Transverse colon (tissue), 4 donors: ENCODE measurements at regions not wholly inside any gene's neighbourhood (a gene's known extent, or its start where the extent isn't known, plus 50 kb on each side); places are given as distances from the start of the nearest gene placed in this dataset.
"Not testable (repeated sequence)": the region's sequence is repeated elsewhere in the genome, so short reads cannot be mapped to it uniquely, and the experiment has no call there.

ENCODE experiments used
- DNase-seq: peaks from one replicate; pipeline ENCODE4 v3.0.0-alpha.2; 2019
- H3K27ac ChIP-seq, 4 donors: fragments of 200-600 bp; sonication (generic); 2 replicates each; pipeline ENCODE4 v1.5.1; 2016 to 2018; ENCODE audit warnings: inconsistent platforms in 4 of 4
- H3K27me3 ChIP-seq: fragments of 200-600 bp; sonication (generic); 2 replicates; pipeline ENCODE4 v1.5.1; 2017; ENCODE audit warnings: inconsistent platforms
- H3K36me3 ChIP-seq, 4 donors: fragments of 200-600 bp; sonication (generic); 2 replicates each; pipeline ENCODE4 v1.5.1; 2017 to 2019; ENCODE audit warnings: inconsistent platforms in 4 of 4
- H3K4me1 ChIP-seq, 4 donors: fragments of 200-600 bp; sonication (generic); 2 replicates each; pipeline ENCODE4 v1.5.1; 2017 to 2020; ENCODE audit warnings: inconsistent platforms in 4 of 4
- H3K4me3 ChIP-seq, 4 donors: fragments of 200-600 bp; sonication (generic); 1 replicate in 1 of 4; 2 replicates in 3 of 4; pipeline versions ENCODE4 v1.5.1 to v1.6.1; 2017 to 2019; ENCODE audit warnings: inconsistent platforms in 4 of 4
- H3K9me3 ChIP-seq, 2 donors: fragments of 200-600 bp; sonication (generic); 2 replicates each; pipeline ENCODE4 v1.5.1; 2017 to 2019; ENCODE audit warnings: inconsistent platforms in 2 of 2
- CTCF ChIP-seq, 5 experiments: fragments of 200-600 bp in 3 of 5; fragments of 450-650 bp in 2 of 5; sonication (generic) in 3 of 5; IDR thresholded peaks; 1 replicate in 2 of 5; 2 replicates in 3 of 5; pipeline ENCODE4 v1.5.1; 2016 to 2017; ENCODE audit warnings: antibody characterized with exemption in 5 of 5, inconsistent platforms in 3 of 5, mild to moderate bottlenecking in 2 of 5, moderate library complexity in 1 of 5
- EP300 ChIP-seq: sonication (generic); formaldehyde crosslinking; IDR thresholded peaks from one replicate; pipeline ENCODE4 v1.6.1; 2017; ENCODE audit warnings: antibody characterized with exemption, low read depth
- POLR2A ChIP-seq: fragments of 450-650 bp; IDR thresholded peaks from one replicate; pipeline ENCODE4 v1.6.1; 2016; ENCODE audit warnings: antibody characterized with exemption, mild to moderate bottlenecking, moderate library complexity
- POLR2AphosphoS5 ChIP-seq, 3 donors: sonication (generic); formaldehyde crosslinking; IDR thresholded peaks; one replicate each; pipeline ENCODE4 v1.6.1; 2016; ENCODE audit warnings: antibody characterized with exemption in 3 of 3
- WGBS, 2 donors: methylation state at CpG; one replicate each; pipeline ENCODE4 v1.1.5; 2018; ENCODE audit warnings: low coverage in 1 of 2; 5-methylcytosine and 5-hydroxymethylcytosine counted together
- in situ Hi-C, 4 donors: fragments of 200-750 bp; cut with MboI; loops; one replicate each; pipeline versions ENCODE4 v1.15.0 to v1.15.1; 2017; ENCODE audit warnings: low sequenced_read_pairs in 3 of 4, low pct_ligation_motif_present in 1 of 4, low pct_unique_long_range_greater_than_20kb in 1 of 4
- intact Hi-C: fragments of 100-400 bp; cut with DNase I; formaldehyde crosslinking; loops from one replicate; pipeline ENCODE4 v1.15.1; 2023; ENCODE audit warnings: low total_unique reads

DNA sequence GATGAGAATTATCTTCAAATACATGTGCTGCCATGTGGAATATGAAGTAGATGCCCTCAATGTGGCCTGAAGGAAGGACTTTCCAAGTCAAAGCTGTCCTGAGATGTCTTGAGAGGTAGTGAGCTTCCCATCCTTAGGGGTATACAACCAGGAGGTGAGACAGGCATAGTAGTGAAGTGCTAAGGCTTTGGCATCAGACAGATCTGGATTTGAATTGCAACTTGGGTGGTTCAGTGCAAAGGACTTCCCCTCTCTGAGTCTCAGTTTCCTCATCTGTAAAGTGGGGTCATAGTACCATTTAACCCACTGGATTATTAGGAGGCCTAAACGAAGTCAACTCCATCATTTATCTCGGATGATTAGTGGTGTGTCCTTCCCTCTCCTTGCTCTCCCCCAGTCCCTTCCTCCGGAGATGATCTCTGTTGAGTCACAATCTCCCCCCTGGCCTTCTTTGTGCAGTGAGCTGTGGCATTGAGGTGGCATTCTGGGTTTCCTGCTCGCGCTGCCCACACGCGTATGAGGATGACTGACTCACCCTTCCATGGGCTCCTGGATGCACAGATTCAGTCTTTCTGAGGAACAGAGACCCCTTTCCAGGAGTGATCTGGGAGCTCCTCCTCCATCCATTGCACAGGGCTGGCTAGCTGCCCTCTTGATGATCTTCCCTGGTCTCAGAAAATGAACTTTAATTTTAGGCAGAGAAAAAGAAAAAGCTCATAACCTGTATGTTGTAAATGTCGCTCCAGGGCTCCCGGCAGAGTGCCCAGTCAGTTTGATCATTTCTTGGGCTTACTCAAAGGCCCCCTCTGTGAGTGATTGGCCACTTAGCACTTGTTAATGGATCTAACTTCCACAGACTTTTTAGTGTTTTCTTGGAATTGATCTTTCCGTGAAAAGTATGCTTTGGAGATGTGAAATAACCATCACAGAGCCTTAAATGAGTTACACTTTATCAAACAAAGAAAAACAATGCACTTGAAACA is 354.6 kb downstream of the PTPRU start:
- TF ChIP-seq POLR2AphosphoS5 (IDR thresholded peaks at IDR 0.05) (no peak), POLR2A (no peak), EP300 (no peak), CTCF (IDR thresholded peaks at IDR 0.05) (no peak)
- Histone ChIP-seq H3K27me3 (peaks cover 12% of the 10 kb centered on the region), H3K36me3 (no peaks in the 10 kb centered on the region), H3K9me3 (no peaks in the 10 kb centered on the region), H3K4me1 (no peaks in the 10 kb centered on the region), H3K4me3 (no peak overlapping the region), H3K27ac (no peak overlapping the region)
- in situ Hi-C loops: no loop called here
- 56 to 58% methylated on average over 3 to 10 of the region's 10 CpGs for WGBS, 2 donors
- DNase-seq: no peak
- intact Hi-C loops: no loop called here

DNA sequence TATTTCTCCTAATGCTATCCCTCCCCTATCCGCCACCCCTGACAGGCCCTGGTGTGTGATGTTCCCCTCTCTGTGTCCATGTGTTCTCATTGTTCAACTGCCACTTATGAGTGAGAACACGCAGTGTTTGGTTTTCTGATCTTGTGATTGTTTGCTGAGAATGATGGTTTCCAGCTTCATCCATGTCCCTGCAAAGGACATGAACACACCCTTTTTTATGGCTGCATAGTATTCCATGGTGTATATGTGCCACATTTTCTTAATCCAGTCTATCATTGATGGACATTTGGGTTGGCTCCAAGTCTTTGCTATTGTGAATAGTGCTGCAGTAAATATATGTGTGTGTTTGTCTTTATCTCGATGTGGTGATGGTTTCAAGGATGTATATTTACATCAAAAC is 353.4 kb downstream of the PTPRU start:
- intact Hi-C loops, H3K9me3 ChIP-seq, H3K4me1 ChIP-seq, H3K4me3 ChIP-seq, DNase-seq, in situ Hi-C loops, H3K27ac ChIP-seq, H3K36me3 ChIP-seq: not testable (repeated sequence)
- WGBS, 2 donors: 79 to 87% methylated on average over 3 of the region's 3 CpGs
- H3K27me3 ChIP-seq: peaks cover 12% of the 10 kb centered on the region

- TF ChIP-seq POLR2A (no peak), EP300 (no peak), POLR2AphosphoS5 (IDR thresholded peaks at IDR 0.05) (no peak), CTCF (IDR thresholded peaks at IDR 0.05) (no peak)
- WGBS, 2 donors: 66 to 70% methylated on average over 3 of the region's 4 CpGs
- no peaks in the 10 kb centered on the region for H3K4me1 ChIP-seq
These were observed 350.8 kb downstream of the PTPRU start for GRCh38 chr1:29586991-29587745.

DNA sequence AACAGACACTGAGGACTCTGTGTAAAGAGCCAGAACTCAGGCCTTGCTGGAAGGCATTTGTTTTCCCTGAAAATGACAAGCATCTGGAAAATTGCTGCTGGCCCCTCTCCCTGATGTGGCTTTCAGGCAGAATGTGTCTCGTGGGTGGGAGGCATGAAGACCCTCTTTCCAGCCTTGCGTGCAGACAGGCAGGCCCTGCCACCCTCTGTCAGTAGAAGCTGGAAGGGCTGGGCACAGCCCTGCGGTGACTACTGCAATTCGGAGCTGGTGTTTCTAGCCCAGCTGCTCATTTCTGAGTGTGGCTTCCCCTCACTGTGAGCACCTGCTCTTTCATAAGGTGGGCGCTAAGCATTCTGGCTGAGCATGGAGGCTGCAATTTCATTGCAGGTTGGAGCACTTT is 349.9 kb downstream of the PTPRU start:
- Histone ChIP-seq H3K36me3 (no peaks in the 10 kb centered on the region), H3K4me1 (no peaks in the 10 kb centered on the region), H3K4me3 (no peak overlapping the region), H3K27ac (no peak overlapping the region), H3K9me3 (no peaks in the 10 kb centered on the region), H3K27me3 (peaks cover 7% of the 10 kb centered on the region)
- 81 to 100% methylated on average over 1 to 5 of the region's 5 CpGs for WGBS, 2 donors
- intact Hi-C loops: no loop called here
- TF ChIP-seq CTCF (IDR thresholded peaks at IDR 0.05) (no peak), POLR2AphosphoS5 (IDR thresholded peaks at IDR 0.05) (no peak), POLR2A (no peak), EP300 (no peak)
- DNase-seq: no peak
- in situ Hi-C loops: no loop called here

More at GRCh38 chr1:29586991-29587745, 350.8 kb downstream of the PTPRU start:
- H3K27ac ChIP-seq: no peak overlapping the region
- in situ Hi-C loops: no loop called here
- no peak overlapping the region for H3K4me3 ChIP-seq
- no peaks in the 10 kb centered on the region for H3K36me3 ChIP-seq
- intact Hi-C loops: no loop called here
- H3K27me3 ChIP-seq: peaks cover 14% of the 10 kb centered on the region
- H3K9me3 ChIP-seq: no peaks in the 10 kb centered on the region
- no peak for DNase-seq
